ENCODE measurements at regions not wholly inside any gene's neighbourhood (a gene's known extent, or its start where the extent isn't known, plus 50 kb on each side); places are given as distances from the start of the nearest gene placed in this dataset.

DNA sequence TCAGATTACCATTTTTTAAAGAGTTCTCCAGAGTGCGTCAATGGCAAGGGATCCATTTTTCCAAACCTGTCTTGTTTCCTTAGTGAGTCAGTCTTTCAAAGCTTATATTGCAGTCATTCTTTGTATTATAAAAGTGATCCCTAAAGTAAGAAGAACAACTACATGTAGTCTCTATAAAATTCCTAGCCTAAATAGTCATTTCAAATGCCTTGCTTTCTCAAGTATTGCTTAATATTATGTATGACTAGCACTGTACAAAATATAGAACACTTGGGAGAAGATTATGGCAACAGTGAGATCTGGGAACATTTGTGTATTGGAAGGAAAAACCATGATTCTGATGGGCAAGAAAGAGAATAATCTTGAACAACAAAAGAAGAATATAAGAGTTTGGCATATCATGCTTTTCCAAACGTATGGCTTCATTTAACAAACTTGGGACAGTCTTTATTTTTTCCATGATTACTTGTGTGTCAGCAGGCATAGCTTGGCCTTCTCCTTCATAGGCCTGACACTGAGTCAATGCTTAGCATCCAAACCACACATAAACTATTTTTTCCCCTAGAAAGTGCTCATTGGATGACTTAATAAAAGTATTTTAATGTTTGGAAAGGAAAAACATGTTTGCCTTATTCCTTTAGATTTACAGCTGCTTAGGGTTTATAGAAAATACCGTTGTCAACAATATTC, 547.4 kb downstream of the LTN1 start:
- H3K9me3 ChIP-seq (ENCODE audit: control insufficient read depth in 3 of 3, low read length in 3 of 3): no peaks in the 10 kb centered on the region
- no peak overlapping the region for H3K27ac ChIP-seq (ENCODE audit: low read depth, low read length)
- H3K4me1 ChIP-seq (ENCODE audit: control insufficient read depth in 3 of 3, insufficient read depth in 3 of 3, low read length in 3 of 3): no peaks in the 10 kb centered on the region
- no peaks in the 10 kb centered on the region for H3K27me3 ChIP-seq (ENCODE audit: control insufficient read depth in 3 of 3, insufficient read depth in 3 of 3, low read length in 3 of 3)
- no peak overlapping the region for H3K9ac ChIP-seq (ENCODE audit: low read depth in 1 of 3, low read length in 3 of 3)
- H3K36me3 ChIP-seq (ENCODE audit: control insufficient read depth in 3 of 3, insufficient read depth in 3 of 3, low read length in 3 of 3): no peaks in the 10 kb centered on the region
- H3K4me3 ChIP-seq (ENCODE audit: low read length in 3 of 3): no peak overlapping the region

DNA sequence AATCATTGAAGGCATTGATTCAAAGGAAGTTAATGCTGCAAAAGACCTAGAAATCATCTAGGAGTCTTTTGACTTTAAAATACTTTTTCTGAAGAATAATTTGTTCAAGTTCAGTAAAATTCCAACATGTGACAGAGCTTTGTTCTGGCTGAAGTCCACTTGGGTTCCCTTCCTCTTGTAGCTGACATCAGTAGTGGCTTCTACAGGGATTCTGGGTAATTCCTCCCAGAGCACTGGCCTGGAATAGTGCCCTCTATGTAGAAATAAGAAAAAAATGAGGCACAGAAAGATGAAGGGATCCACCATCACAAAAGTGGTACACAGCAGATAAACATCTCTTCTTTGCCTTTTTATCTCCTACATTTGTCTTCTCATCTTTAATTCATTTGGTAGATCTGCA, 548.1 kb downstream of the LTN1 start:
- Histone ChIP-seq H3K4me1 (ENCODE audit: control insufficient read depth in 3 of 3, insufficient read depth in 3 of 3, low read length in 3 of 3) (no peaks in the 10 kb centered on the region), H3K9me3 (ENCODE audit: control insufficient read depth in 3 of 3, low read length in 3 of 3) (no peaks in the 10 kb centered on the region), H3K27ac (ENCODE audit: low read depth, low read length) (no peak overlapping the region), H3K36me3 (ENCODE audit: control insufficient read depth in 3 of 3, insufficient read depth in 3 of 3, low read length in 3 of 3) (no peaks in the 10 kb centered on the region), H3K4me3 (ENCODE audit: low read length in 3 of 3) (no peak overlapping the region), H3K27me3 (ENCODE audit: control insufficient read depth in 3 of 3, insufficient read depth in 3 of 3, low read length in 3 of 3) (no peaks in the 10 kb centered on the region), H3K9ac (ENCODE audit: low read depth in 1 of 3, low read length in 3 of 3) (no peak overlapping the region)

DNA sequence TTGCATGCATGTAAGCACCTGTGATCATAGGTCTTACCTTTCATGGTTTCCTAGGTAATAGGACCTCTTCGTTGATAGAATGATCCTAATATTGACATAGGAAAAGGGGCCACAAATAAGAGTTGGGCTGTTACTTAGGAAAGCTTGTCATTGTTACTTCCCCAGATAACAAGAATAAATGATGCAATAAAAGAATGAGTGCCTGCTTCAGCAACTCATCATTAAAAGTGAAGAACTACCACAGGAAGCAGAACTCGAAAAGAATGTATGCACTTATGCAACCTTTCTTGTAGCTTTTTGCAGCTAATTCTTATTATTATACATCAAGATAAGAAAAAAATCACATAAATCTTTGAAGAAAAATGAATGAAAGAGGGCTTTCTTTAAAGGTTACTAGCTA, 548.6 kb downstream of the LTN1 start:
- H3K4me1 ChIP-seq (ENCODE audit: control insufficient read depth in 3 of 3, insufficient read depth in 3 of 3, low read length in 3 of 3): no peaks in the 10 kb centered on the region
- no peak overlapping the region for H3K27ac ChIP-seq (ENCODE audit: low read depth, low read length)
- H3K4me3 ChIP-seq (ENCODE audit: low read length in 3 of 3): no peak overlapping the region
- H3K9ac ChIP-seq (ENCODE audit: low read depth in 1 of 3, low read length in 3 of 3): no peak overlapping the region
- H3K36me3 ChIP-seq (ENCODE audit: control insufficient read depth in 3 of 3, insufficient read depth in 3 of 3, low read length in 3 of 3): no peaks in the 10 kb centered on the region
- no peaks in the 10 kb centered on the region for H3K9me3 ChIP-seq (ENCODE audit: control insufficient read depth in 3 of 3, low read length in 3 of 3)
- H3K27me3 ChIP-seq (ENCODE audit: control insufficient read depth in 3 of 3, insufficient read depth in 3 of 3, low read length in 3 of 3): no peaks in the 10 kb centered on the region

DNA sequence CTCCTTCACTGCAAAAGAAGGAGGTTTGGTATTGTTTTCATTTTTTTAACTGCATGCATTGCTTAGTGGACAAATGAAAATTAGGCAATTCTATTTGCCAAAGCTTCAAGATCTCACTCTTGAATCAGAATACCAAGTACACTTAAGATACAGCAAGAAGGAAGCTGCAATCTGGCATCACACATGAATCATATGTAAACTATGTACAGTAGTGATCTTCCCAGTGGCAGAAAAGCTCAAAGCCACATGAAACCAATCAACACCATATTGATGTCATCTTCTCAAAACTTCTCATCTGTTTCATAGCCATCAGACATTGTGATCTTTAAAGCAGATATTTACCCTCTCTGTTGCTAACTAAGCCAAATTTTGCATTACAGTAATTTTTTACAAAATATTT, 550.1 kb downstream of the LTN1 start:
- Histone ChIP-seq H3K4me1 (ENCODE audit: control insufficient read depth in 3 of 3, insufficient read depth in 3 of 3, low read length in 3 of 3) (no peaks in the 10 kb centered on the region), H3K9me3 (ENCODE audit: control insufficient read depth in 3 of 3, low read length in 3 of 3) (no peaks in the 10 kb centered on the region), H3K9ac (ENCODE audit: low read depth in 1 of 3, low read length in 3 of 3) (no peak overlapping the region), H3K27ac (ENCODE audit: low read depth, low read length) (no peak overlapping the region), H3K27me3 (ENCODE audit: control insufficient read depth in 3 of 3, insufficient read depth in 3 of 3, low read length in 3 of 3) (no peaks in the 10 kb centered on the region), H3K4me3 (ENCODE audit: low read length in 3 of 3) (no peak overlapping the region), H3K36me3 (ENCODE audit: control insufficient read depth in 3 of 3, insufficient read depth in 3 of 3, low read length in 3 of 3) (no peaks in the 10 kb centered on the region)

DNA sequence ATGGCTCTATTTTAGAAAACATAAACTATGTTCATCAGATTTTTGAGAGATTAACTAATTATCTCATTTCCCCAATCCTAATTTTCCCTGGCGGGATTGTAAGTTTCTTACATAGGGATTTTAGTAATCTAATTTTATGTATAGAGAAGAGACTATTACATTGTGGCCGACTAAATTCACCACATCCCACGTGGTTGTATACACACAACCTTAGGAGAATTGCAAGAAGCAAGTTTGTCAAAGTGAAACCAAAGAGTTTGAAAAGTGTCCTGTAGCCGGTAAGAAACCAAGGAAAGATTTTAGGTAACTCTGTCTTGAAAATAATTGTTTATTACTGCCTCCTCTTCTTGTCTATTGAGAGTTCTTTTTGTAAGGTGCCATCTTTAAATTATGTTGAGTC, 550.6 kb downstream of the LTN1 start:
- Histone ChIP-seq H3K9ac (ENCODE audit: low read depth in 1 of 3, low read length in 3 of 3) (no peak overlapping the region), H3K9me3 (ENCODE audit: control insufficient read depth in 3 of 3, low read length in 3 of 3) (no peaks in the 10 kb centered on the region), H3K4me1 (ENCODE audit: control insufficient read depth in 3 of 3, insufficient read depth in 3 of 3, low read length in 3 of 3) (no peaks in the 10 kb centered on the region), H3K27ac (ENCODE audit: low read depth, low read length) (no peak overlapping the region), H3K36me3 (ENCODE audit: control insufficient read depth in 3 of 3, insufficient read depth in 3 of 3, low read length in 3 of 3) (no peaks in the 10 kb centered on the region), H3K27me3 (ENCODE audit: control insufficient read depth in 3 of 3, insufficient read depth in 3 of 3, low read length in 3 of 3) (no peaks in the 10 kb centered on the region), H3K4me3 (ENCODE audit: low read length in 3 of 3) (no peak overlapping the region)

DNA sequence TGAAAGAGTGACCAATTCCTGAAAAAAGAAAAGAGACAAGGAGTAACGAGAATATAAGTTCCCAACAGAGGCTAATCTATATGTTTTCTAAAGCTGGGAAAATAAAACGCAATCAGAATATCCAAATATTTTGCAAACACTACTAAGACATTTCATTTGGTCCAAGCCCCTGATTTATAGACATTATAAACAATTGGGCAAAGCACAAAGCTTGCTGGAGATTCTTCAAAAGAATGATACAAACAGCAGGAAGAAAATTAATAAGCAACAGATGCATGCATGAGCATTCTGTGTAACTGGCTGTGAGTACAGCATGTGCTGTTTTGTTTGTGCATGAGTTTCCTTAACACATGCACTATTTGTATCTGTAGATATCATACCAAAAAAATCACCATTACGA, 552.9 kb downstream of the LTN1 start:
- H3K27ac ChIP-seq (ENCODE audit: low read depth, low read length): no peak overlapping the region
- no peaks in the 10 kb centered on the region for H3K4me1 ChIP-seq (ENCODE audit: control insufficient read depth in 3 of 3, insufficient read depth in 3 of 3, low read length in 3 of 3)
- H3K9me3 ChIP-seq (ENCODE audit: control insufficient read depth in 3 of 3, low read length in 3 of 3): no peaks in the 10 kb centered on the region
- no peak overlapping the region for H3K4me3 ChIP-seq (ENCODE audit: low read length in 3 of 3)
- H3K36me3 ChIP-seq (ENCODE audit: control insufficient read depth in 3 of 3, insufficient read depth in 3 of 3, low read length in 3 of 3): no peaks in the 10 kb centered on the region
- H3K27me3 ChIP-seq (ENCODE audit: control insufficient read depth in 3 of 3, insufficient read depth in 3 of 3, low read length in 3 of 3): no peaks in the 10 kb centered on the region
- no peak overlapping the region for H3K9ac ChIP-seq (ENCODE audit: low read depth in 1 of 3, low read length in 3 of 3)

DNA sequence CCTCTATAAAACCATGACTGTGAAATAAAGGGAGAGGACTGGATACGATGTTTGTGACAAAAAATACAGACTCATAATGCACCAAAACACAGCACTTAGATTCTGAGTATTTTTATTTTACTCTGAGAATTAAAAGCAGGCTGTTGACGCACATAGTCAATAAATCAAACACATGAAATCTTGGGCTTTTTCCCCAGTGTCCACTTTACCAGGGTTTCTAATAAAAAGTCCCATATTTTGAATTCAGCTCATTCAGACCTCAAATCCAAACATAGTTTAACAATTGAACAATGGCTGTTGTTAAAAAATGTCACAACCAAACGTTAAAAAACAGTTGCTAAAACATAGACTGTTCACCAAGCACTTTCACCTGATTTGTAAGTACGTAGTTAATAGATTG, 553.4 kb downstream of the LTN1 start:
- H3K9ac ChIP-seq (ENCODE audit: low read depth in 1 of 3, low read length in 3 of 3): no peak overlapping the region
- no peaks in the 10 kb centered on the region for H3K27me3 ChIP-seq (ENCODE audit: control insufficient read depth in 3 of 3, insufficient read depth in 3 of 3, low read length in 3 of 3)
- H3K36me3 ChIP-seq (ENCODE audit: control insufficient read depth in 3 of 3, insufficient read depth in 3 of 3, low read length in 3 of 3): no peaks in the 10 kb centered on the region
- H3K4me3 ChIP-seq (ENCODE audit: low read length in 3 of 3): no peak overlapping the region
- no peak overlapping the region for H3K27ac ChIP-seq (ENCODE audit: low read depth, low read length)
- no peaks in the 10 kb centered on the region for H3K9me3 ChIP-seq (ENCODE audit: control insufficient read depth in 3 of 3, low read length in 3 of 3)
- H3K4me1 ChIP-seq (ENCODE audit: control insufficient read depth in 3 of 3, insufficient read depth in 3 of 3, low read length in 3 of 3): no peaks in the 10 kb centered on the region

DNA sequence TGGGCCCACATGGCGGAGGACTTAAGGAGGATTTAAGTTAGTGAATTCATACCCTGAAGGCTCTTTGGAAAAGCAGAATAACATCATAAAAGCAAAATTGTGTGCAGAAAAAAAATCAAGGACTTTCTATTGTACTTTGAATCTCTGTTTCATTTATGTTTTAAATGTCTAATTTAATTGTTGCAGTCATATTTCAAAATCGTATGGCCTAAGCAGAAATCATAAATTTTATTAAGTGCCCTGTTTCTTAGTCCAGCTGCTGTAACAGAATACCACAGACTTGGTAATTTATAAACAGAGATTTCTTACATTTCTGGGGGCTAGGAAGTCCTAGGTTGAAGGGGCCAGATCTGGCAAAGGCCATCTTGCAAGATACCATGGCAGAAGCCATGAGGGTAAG, 555.6 kb downstream of the LTN1 start:
- H3K27me3 ChIP-seq (ENCODE audit: control insufficient read depth in 3 of 3, insufficient read depth in 3 of 3, low read length in 3 of 3): no peaks in the 10 kb centered on the region
- no peak overlapping the region for H3K27ac ChIP-seq (ENCODE audit: low read depth, low read length)
- no peaks in the 10 kb centered on the region for H3K9me3 ChIP-seq (ENCODE audit: control insufficient read depth in 3 of 3, low read length in 3 of 3)
- no peak overlapping the region for H3K9ac ChIP-seq (ENCODE audit: low read depth in 1 of 3, low read length in 3 of 3)
- H3K4me1 ChIP-seq (ENCODE audit: control insufficient read depth in 3 of 3, insufficient read depth in 3 of 3, low read length in 3 of 3): no peaks in the 10 kb centered on the region
- H3K4me3 ChIP-seq (ENCODE audit: low read length in 3 of 3): no peak overlapping the region
- no peaks in the 10 kb centered on the region for H3K36me3 ChIP-seq (ENCODE audit: control insufficient read depth in 3 of 3, insufficient read depth in 3 of 3, low read length in 3 of 3)

DNA sequence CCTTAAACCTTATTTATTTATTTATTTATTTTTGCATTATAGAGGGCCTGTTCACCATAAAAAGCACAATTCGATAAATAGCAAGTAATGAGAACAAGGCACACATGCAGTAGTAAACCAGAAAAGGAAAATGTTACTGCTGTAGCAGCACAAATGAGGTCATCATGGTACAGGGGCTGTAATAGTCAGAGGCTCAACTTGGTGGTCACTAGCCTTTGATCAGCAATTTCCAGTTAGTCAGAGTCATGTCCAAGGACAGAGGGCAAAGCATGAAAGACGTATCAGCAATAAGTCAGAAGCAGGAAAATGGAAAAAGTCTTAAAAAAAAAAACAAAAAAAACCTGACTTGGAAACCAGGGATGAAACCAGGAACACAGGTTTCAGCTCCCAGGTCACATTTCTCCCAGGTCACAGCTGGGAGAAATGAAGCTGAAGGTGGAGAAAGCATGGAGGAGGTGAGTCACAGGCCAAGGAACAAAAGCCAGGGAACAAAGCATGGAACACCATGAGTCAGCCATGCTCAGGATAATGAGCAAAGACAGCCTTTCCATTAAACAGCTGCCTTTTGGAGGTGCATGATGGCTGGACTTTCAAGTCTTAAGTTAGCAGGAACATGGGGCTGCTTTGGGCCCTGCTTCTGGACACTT, 556.3 kb downstream of the LTN1 start:
- Histone ChIP-seq H3K36me3 (ENCODE audit: control insufficient read depth in 3 of 3, insufficient read depth in 3 of 3, low read length in 3 of 3) (no peaks in the 10 kb centered on the region), H3K4me1 (ENCODE audit: control insufficient read depth in 3 of 3, insufficient read depth in 3 of 3, low read length in 3 of 3) (no peaks in the 10 kb centered on the region), H3K27me3 (ENCODE audit: control insufficient read depth in 3 of 3, insufficient read depth in 3 of 3, low read length in 3 of 3) (no peaks in the 10 kb centered on the region), H3K9me3 (ENCODE audit: control insufficient read depth in 3 of 3, low read length in 3 of 3) (no peaks in the 10 kb centered on the region), H3K4me3 (ENCODE audit: low read length in 3 of 3) (no peak overlapping the region), H3K9ac (ENCODE audit: low read depth in 1 of 3, low read length in 3 of 3) (no peak overlapping the region), H3K27ac (ENCODE audit: low read depth, low read length) (no peak overlapping the region)

DNA sequence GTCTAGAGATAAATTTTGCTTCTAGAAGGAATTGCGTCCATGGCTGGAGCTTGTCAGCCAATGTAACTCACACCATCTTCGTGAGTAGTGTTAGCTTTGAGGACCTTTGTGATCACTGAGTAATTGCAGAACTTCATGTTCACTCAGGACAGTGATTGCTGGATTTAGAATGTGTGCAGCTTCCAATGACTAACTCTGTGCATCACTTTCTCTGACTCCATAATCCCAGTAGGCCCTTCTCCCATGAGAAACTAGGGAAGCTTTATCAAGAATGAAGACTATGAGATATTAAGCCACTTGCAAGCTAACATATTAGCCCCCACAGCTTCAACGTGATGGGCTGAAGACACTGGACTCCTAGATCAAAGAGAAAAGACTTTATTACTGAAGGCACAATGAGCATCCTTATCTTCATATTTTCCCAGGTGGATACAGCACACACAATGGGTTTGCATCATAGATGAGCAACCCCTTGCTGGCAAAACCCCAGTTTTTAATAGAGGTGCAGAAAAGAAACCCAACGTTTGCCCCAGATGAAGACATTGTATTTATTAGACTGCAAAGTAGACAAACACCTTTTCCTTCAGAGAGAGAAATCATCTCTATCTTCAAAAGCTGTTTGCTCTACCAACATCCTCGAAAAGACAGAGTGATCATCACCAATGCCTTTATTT, 561.0 kb downstream of the LTN1 start:
- Histone ChIP-seq H3K27me3 (ENCODE audit: control insufficient read depth in 3 of 3, insufficient read depth in 3 of 3, low read length in 3 of 3) (no peaks in the 10 kb centered on the region), H3K27ac (ENCODE audit: low read depth, low read length) (no peak overlapping the region), H3K36me3 (ENCODE audit: control insufficient read depth in 3 of 3, insufficient read depth in 3 of 3, low read length in 3 of 3) (no peaks in the 10 kb centered on the region), H3K4me3 (ENCODE audit: low read length in 3 of 3) (no peak overlapping the region), H3K9ac (ENCODE audit: low read depth in 1 of 3, low read length in 3 of 3) (no peak overlapping the region), H3K4me1 (ENCODE audit: control insufficient read depth in 3 of 3, insufficient read depth in 3 of 3, low read length in 3 of 3) (no peaks in the 10 kb centered on the region), H3K9me3 (ENCODE audit: control insufficient read depth in 3 of 3, low read length in 3 of 3) (no peaks in the 10 kb centered on the region)

Measured in skeletal muscle tissue (tissue), 3 donors.